ENCODE measurements at regions not wholly inside any gene's neighbourhood (a gene's known extent, or its start where the extent isn't known, plus 50 kb on each side); places are given as distances from the start of the nearest gene placed in this dataset.

DNA sequence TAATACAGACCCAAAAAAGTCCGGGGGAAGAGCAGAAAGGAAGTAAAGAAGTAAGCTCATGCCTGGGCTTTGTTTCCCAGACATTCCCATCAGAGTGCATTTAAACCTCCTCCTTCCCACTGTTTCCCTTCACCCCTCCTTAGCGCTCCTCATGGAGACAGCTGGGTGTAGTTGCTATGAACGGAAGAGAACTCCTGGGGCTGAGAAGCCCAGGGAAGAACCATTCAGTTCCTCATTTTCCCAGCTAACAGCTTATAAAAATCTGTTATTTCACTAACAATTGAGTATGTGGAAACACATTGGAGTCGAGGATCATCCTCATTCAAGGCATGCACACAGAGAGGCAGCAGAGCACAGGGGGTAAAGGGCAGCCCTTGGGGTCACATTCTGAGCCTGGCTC lies 299.3 kb downstream of the SHQ1 start (continued):
- no peak for TF ChIP-seq EP300 (IDR thresholded peaks at IDR 0.05; ENCODE audit: borderline replicate concordance in 1 of 2, low read depth in 2 of 2, low read length in 2 of 2)
- no peak for TF ChIP-seq CTBP2 (IDR thresholded peaks at IDR 0.05; ENCODE audit: borderline replicate concordance, insufficient read depth, insufficient read length, low read length)

All from H1 (cell line).